Suprapubic skin (tissue), 4 donors: ENCODE measurements at regions not wholly inside any gene's neighbourhood (a gene's known extent, or its start where the extent isn't known, plus 50 kb on each side); places are given as distances from the start of the nearest gene placed in this dataset.

ENCODE experiments used
- DNase-seq, 2 donors: peaks; one replicate each; pipeline ENCODE4 v3.0.0-alpha.2; 2019; ENCODE audit warnings: low spot score in 2 of 2
- H3K27ac ChIP-seq: fragments of 200-600 bp; sonication (generic); one replicate; pipeline ENCODE4 v1.5.1; 2019
- H3K27me3 ChIP-seq: fragments of 200-600 bp; sonication (generic); one replicate; pipeline ENCODE4 v1.5.1; 2019
- H3K36me3 ChIP-seq: fragments of 200-600 bp; sonication (generic); one replicate; pipeline ENCODE4 v1.5.1; 2019
- H3K4me1 ChIP-seq: fragments of 200-600 bp; sonication (generic); one replicate; pipeline ENCODE4 v1.5.1; 2019
- H3K4me3 ChIP-seq: fragments of 200-600 bp; sonication (generic); one replicate; pipeline ENCODE4 v1.5.1; 2019; ENCODE audit warnings: mild to moderate bottlenecking
- H3K9me3 ChIP-seq: fragments of 200-600 bp; sonication (generic); one replicate; pipeline ENCODE4 v1.5.1; 2019
- CTCF ChIP-seq, 2 donors: fragments of 200-600 bp in 1 of 2; fragments of 450-650 bp in 1 of 2; sonication (generic) in 1 of 2; IDR thresholded peaks; one replicate each; pipeline ENCODE4 v1.5.1; 2016 to 2019; ENCODE audit warnings: antibody characterized with exemption in 2 of 2, mild to moderate bottlenecking in 1 of 2, moderate library complexity in 1 of 2
- EP300 ChIP-seq: sonication (generic); formaldehyde crosslinking; IDR thresholded peaks from one replicate; pipeline ENCODE4 v1.6.1; 2017; ENCODE audit warnings: antibody characterized with exemption
- POLR2A ChIP-seq, 2 donors: fragments of 450-650 bp; IDR thresholded peaks; one replicate each; pipeline ENCODE4 v1.6.1; 2017; ENCODE audit warnings: antibody characterized with exemption in 2 of 2, mild to moderate bottlenecking in 2 of 2, moderate library complexity in 2 of 2
- POLR2AphosphoS5 ChIP-seq, 3 donors: sonication (generic); formaldehyde crosslinking; IDR thresholded peaks; one replicate each; pipeline ENCODE4 v1.6.1; 2017; ENCODE audit warnings: antibody characterized with exemption in 3 of 3
- WGBS: methylation state at CpG from one replicate; pipeline ENCODE4 v1.1.5; 2018; 5-methylcytosine and 5-hydroxymethylcytosine counted together

- TF ChIP-seq CTCF (IDR thresholded peaks at IDR 0.05), result no peak
- no peak for TF ChIP-seq POLR2AphosphoS5 (IDR thresholded peaks at IDR 0.05)
- no peak for TF ChIP-seq EP300
- TF ChIP-seq POLR2A (IDR thresholded peaks at IDR 0.05), result no peak
- no peak for DNase-seq
- Histone ChIP-seq H3K4me3 (no peak overlapping the region), H3K4me1 (no peaks in the 10 kb centered on the region), H3K9me3 (no peaks in the 10 kb centered on the region), H3K27ac (no peak overlapping the region), H3K36me3 (no peaks in the 10 kb centered on the region), H3K27me3 (peaks cover 9% of the 10 kb centered on the region)
- WGBS, result 66% methylated on average over 14 of the region's 15 CpGs
Observed at GRCh38 chr9:135422341-135422944, 57.1 kb upstream of the PPP1R26 start.

DNA sequence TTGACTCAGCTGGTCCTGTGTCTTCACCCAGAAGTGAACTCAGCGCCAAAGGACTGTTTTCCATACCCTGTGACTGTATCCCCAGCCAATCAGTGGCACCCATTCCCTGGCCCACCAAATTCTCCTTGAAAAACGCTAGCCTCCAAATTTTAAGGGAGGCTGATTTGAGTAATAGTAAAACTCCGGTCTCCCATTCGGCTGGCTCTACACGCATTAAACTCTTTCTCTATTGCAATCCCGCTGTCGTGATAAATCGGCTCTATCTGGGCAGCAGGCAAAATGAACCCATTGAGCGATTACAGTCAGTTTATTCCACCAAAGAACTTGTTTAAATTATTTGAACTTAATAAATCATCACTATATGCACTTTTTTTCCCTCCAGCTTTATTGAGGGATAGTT is 55.9 kb upstream of the PPP1R26 start:
- no peaks in the 10 kb centered on the region for H3K4me1 ChIP-seq
- no peaks in the 10 kb centered on the region for H3K9me3 ChIP-seq
- 94% methylated on average over 9 of the region's 9 CpGs for WGBS
- H3K36me3 ChIP-seq, result no peaks in the 10 kb centered on the region
- no peak overlapping the region for H3K4me3 ChIP-seq
- H3K27me3 ChIP-seq, result peaks cover 3% of the 10 kb centered on the region
- H3K27ac ChIP-seq, result no peak overlapping the region
- TF ChIP-seq POLR2AphosphoS5 (IDR thresholded peaks at IDR 0.05) (no peak), CTCF (IDR thresholded peaks at IDR 0.05) (no peak), POLR2A (IDR thresholded peaks at IDR 0.05) (no peak)
- no peak for DNase-seq
